ENCODE measurements at regions not wholly inside any gene's neighbourhood (a gene's known extent, or its start where the extent isn't known, plus 50 kb on each side); places are given as distances from the start of the nearest gene placed in this dataset.

GRCh38 chr13:80100636-80101035 lies 240.3 kb downstream of the SPRY2 start:
- H3K27me3 ChIP-seq (ENCODE audit: control insufficient read depth, insufficient read depth, low read length) = no peaks in the 10 kb centered on the region
- DNase-seq (ENCODE audit: low read depth) = no peak
- TF ChIP-seq CTCF (IDR thresholded peaks at IDR 0.05; ENCODE audit: insufficient read depth, low read length, severe bottlenecking) = no peak
- no peaks in the 10 kb centered on the region for H3K36me3 ChIP-seq (ENCODE audit: control insufficient read depth, insufficient read depth, low read length)
- no peak overlapping the region for H3K4me3 ChIP-seq (ENCODE audit: low read depth, low read length)
- no peak for FAIRE-seq

GRCh38 chr13:80097561-80097960 lies 243.4 kb downstream of the SPRY2 start:
- no peak for DNase-seq (ENCODE audit: low read depth)
- Histone ChIP-seq H3K27me3 (ENCODE audit: control insufficient read depth, insufficient read depth, low read length) (no peaks in the 10 kb centered on the region), H3K36me3 (ENCODE audit: control insufficient read depth, insufficient read depth, low read length) (no peaks in the 10 kb centered on the region), H3K4me3 (ENCODE audit: low read depth, low read length) (no peak overlapping the region)
- FAIRE-seq = no peak
- no peak for TF ChIP-seq CTCF (IDR thresholded peaks at IDR 0.05; ENCODE audit: insufficient read depth, low read length, severe bottlenecking)

GRCh38 chr13:80096383-80096782 lies 244.5 kb downstream of the SPRY2 start:
- DNase-seq (ENCODE audit: low read depth) (no peak), FAIRE-seq (no peak)
- Histone ChIP-seq H3K4me3 (ENCODE audit: low read depth, low read length) (no peak overlapping the region), H3K27me3 (ENCODE audit: control insufficient read depth, insufficient read depth, low read length) (no peaks in the 10 kb centered on the region), H3K36me3 (ENCODE audit: control insufficient read depth, insufficient read depth, low read length) (no peaks in the 10 kb centered on the region)
- TF ChIP-seq CTCF (IDR thresholded peaks at IDR 0.05; ENCODE audit: insufficient read depth, low read length, severe bottlenecking) = no peak

- TF ChIP-seq CTCF (IDR thresholded peaks at IDR 0.05; ENCODE audit: insufficient read depth, low read length, severe bottlenecking) = no peak
- FAIRE-seq = no peak
- H3K36me3 ChIP-seq (ENCODE audit: control insufficient read depth, insufficient read depth, low read length) = no peaks in the 10 kb centered on the region
- H3K4me3 ChIP-seq (ENCODE audit: low read depth, low read length) = no peak overlapping the region
- no peak for DNase-seq (ENCODE audit: low read depth)
- no peaks in the 10 kb centered on the region for H3K27me3 ChIP-seq (ENCODE audit: control insufficient read depth, insufficient read depth, low read length)
Measured at GRCh38 chr13:80094526-80094925, 246.4 kb downstream of the SPRY2 start.

- no peak for TF ChIP-seq CTCF (IDR thresholded peaks at IDR 0.05; ENCODE audit: insufficient read depth, low read length, severe bottlenecking)
- no peak for DNase-seq (ENCODE audit: low read depth)
- Histone ChIP-seq H3K4me3 (ENCODE audit: low read depth, low read length) (no peak overlapping the region), H3K36me3 (ENCODE audit: control insufficient read depth, insufficient read depth, low read length) (no peaks in the 10 kb centered on the region), H3K27me3 (ENCODE audit: control insufficient read depth, insufficient read depth, low read length) (no peaks in the 10 kb centered on the region)
- FAIRE-seq = no peak
Measured at GRCh38 chr13:80093888-80094287, 247.0 kb downstream of the SPRY2 start.

- FAIRE-seq = no peak
- no peak overlapping the region for H3K4me3 ChIP-seq (ENCODE audit: low read depth, low read length)
Measured at GRCh38 chr13:80086304-80086721, 254.6 kb downstream of the SPRY2 start.

More at GRCh38 chr13:80086304-80086721, 254.6 kb downstream of the SPRY2 start:
- TF ChIP-seq CTCF (IDR thresholded peaks at IDR 0.05; ENCODE audit: insufficient read depth, low read length, severe bottlenecking) = no peak
- DNase-seq (ENCODE audit: low read depth) = peak; percentile 96
- Histone ChIP-seq H3K27me3 (ENCODE audit: control insufficient read depth, insufficient read depth, low read length) (no peaks in the 10 kb centered on the region), H3K36me3 (ENCODE audit: control insufficient read depth, insufficient read depth, low read length) (no peaks in the 10 kb centered on the region)

Data from bronchial epithelial cell (primary cell).